ENCODE measurements at regions not wholly inside any gene's neighbourhood (a gene's known extent, or its start where the extent isn't known, plus 50 kb on each side); places are given as distances from the start of the nearest gene placed in this dataset.
"Not testable (repeated sequence)": the region's sequence is repeated elsewhere in the genome, so short reads cannot be mapped to it uniquely, and the experiment has no call there.

- no peak for DNase-seq
These were observed 149.8 kb upstream of the ETV3 start for GRCh38 chr1:157288006-157288405.

GRCh38 chr1:157287462-157287861, 149.3 kb upstream of the ETV3 start:
- no peak for DNase-seq

DNA sequence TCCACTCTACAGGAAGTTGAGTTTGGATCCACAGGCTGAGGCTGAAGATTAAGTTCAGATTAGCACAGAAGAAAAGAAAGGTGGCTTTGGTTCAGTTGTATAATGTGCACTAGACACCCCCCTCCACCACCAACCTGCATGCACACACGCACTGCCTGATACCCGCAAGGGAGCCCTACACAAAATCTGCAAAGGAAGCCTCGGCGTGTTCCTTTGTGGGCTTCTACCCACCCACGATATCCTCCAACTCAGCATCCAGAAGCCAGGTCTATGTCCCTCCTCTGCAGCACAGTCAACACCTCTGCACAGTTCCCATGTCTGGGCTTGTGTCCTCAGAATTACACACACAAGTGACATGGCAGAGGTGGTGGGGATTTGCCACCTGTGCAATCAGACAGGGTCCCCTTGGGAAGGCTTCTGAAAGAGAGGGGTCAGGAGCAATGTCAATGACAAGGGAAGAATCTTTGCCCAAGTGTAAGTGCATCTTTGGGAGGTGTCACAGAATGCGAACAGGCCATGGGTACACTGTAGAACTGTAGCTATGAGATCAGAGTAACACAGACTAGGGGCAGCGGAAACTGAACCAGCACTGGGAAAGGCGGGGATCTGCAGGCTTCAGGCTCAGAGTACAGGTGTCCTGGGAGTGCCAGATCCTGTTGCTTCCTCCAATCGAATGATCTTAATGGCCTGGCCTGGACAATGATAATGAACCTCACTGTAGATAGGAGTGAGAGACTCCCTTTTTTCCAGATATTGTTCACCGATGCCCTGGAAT, 148.6 kb upstream of the ETV3 start:
- no peak for DNase-seq

DNA sequence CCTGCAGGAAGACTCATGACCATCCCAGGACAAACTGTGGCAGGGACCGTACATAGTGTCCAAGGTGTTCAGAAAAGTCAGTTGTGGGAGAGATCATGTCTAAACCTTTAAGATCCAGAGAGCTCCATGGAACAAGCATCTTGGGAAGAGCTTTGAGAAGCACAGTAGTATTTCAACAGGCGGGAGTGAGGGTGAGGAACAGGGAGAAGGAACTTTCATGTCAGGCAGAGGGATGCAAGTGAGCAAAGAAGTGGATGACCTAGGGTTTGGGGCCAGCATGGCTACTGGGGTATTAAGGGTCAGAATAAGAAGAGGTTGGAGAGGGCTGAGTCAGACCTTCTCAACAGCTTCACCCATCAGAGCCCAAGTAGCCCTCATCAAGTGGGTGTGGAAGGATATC, 147.9 kb upstream of the ETV3 start:
- no peak for DNase-seq

- DNase-seq = no peak
These were observed 146.3 kb upstream of the ETV3 start for GRCh38 chr1:157284451-157284850.

- DNase-seq = no peak
These were observed 141.6 kb upstream of the ETV3 start for GRCh38 chr1:157279802-157280140.

DNA sequence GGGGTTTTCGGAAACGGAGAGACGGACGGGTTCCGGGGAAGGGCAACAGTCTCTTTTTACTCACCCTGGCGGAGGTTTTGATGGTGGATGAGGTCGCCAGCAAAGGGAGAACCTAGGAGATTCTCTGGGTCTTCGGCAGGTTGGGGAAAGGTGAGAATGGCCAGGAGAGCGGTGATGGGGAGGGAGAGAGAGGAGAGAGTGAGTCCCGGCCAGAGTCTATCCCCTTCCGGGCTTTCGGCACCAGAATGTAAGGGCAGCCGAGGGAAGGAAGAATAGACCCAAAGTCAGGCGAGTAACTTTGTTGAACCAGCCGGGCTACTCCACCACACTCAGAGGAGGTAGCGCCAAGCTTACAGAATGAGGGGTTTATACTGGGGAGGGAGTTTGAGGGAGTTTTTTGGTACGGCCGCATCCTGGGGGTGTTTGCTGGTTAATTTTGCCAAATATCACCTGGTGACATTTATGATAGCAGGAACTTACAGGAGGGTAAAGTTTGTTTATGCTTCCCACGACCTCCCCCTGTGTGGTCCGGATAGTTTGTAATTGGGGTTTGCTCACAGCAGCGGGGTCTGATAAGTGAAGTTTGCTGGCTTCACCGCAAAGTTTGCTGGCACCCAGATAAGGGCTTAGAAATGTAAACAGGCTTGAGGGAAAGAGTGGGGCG, 141.1 kb upstream of the ETV3 start:
- DNase-seq = no peak

GRCh38 chr1:157278383-157279137, 140.4 kb upstream of the ETV3 start:
- DNase-seq = no peak

GRCh38 chr1:157277913-157278312, 139.7 kb upstream of the ETV3 start:
- DNase-seq = no peak

GRCh38 chr1:157277281-157277680, 139.1 kb upstream of the ETV3 start:
- DNase-seq = no peak

GRCh38 chr1:157274698-157275534, 136.7 kb upstream of the ETV3 start:
- DNase-seq = no peak

- no peak for DNase-seq
These were observed 134.7 kb upstream of the ETV3 start for GRCh38 chr1:157272729-157273524.

DNA sequence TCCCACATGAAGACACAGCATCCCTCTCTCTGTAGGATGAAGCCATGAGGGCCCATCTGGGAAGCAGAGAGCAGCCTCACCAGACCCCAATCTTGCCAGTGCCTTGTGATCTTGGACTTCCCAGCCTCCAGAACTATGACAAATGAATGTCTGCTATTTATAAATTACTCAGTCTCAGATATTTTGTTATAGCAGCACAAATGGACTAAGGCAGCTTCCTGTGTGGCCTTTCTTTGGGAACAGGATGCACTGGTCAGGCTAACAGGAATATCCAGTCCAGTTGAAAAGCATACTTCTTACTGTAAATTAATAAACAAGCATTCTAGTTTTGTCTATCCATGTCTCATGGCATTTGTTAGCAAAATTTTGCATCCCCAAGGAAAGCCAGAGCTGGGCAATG, 134.1 kb upstream of the ETV3 start:
- no peak for DNase-seq

GRCh38 chr1:157270705-157271274, 132.6 kb upstream of the ETV3 start:
- DNase-seq = no peak

- no peak for DNase-seq
These were observed 131.6 kb upstream of the ETV3 start for GRCh38 chr1:157269656-157270375.

- no peak for DNase-seq
These were observed 124.7 kb upstream of the ETV3 start for GRCh38 chr1:157262891-157263290.

- no peak for DNase-seq
These were observed 124.2 kb upstream of the ETV3 start for GRCh38 chr1:157262422-157262821.

GRCh38 chr1:157255891-157256290, 117.7 kb upstream of the ETV3 start:
- not testable (repeated sequence) for DNase-seq

- not testable (repeated sequence) for DNase-seq
These were observed 116.0 kb upstream of the ETV3 start for GRCh38 chr1:157254183-157254582.

DNA sequence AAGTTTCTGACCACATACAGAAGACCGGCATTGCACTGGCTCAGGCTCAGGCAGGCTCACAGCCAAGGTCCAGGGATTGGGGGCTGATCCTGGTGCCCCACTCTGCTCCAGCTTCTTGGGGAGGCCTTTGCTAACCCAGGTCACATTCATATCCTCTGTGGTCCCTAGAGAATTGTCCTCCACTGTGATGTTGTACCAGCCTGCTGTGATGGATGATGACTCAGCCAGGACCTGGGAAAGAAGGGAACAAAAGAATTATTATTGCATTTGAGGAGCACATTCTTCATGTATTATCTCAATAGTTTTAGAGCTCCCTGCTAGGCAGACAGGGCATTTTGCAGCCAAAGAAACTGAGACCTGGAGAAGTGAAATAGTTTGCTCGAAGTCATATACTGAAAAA, 114.3 kb upstream of the ETV3 start:
- no peak for DNase-seq

GRCh38 chr1:157249739-157250138, 111.5 kb upstream of the ETV3 start:
- no peak for DNase-seq

All from stimulated activated CD4-positive, alpha-beta T cell treated with anti-CD3 and anti-CD28 coated beads, Interleukin-15, amount 100 ng/mL, for 24 hours (primary cell).